Sigmoid colon (tissue), 4 donors: ENCODE measurements at regions not wholly inside any gene's neighbourhood (a gene's known extent, or its start where the extent isn't known, plus 50 kb on each side); places are given as distances from the start of the nearest gene placed in this dataset.

Experiments
- POLR2A ChIP-seq, 2 donors: fragments of 450-650 bp; IDR thresholded peaks; one replicate each; pipeline ENCODE4 v1.6.1; 2016; ENCODE audit warnings: antibody characterized with exemption in 2 of 2, mild to moderate bottlenecking in 2 of 2, moderate library complexity in 2 of 2
- POLR2AphosphoS5 ChIP-seq, 4 donors: sonication (generic); formaldehyde crosslinking; IDR thresholded peaks; one replicate each; pipeline ENCODE4 v1.6.1; 2017; ENCODE audit warnings: antibody characterized with exemption in 4 of 4
- TF ChIP-seq, protein P1 (sequence below), 4 experiments: fragments of 450-650 bp in 3 of 4; fragments of 200-600 bp in 1 of 4; IDR thresholded peaks; one replicate each; pipeline ENCODE4 v1.5.1; 2016 to 2019; ENCODE audit warnings: antibody characterized with exemption in 4 of 4, mild to moderate bottlenecking in 3 of 4, moderate library complexity in 2 of 4

DNA sequence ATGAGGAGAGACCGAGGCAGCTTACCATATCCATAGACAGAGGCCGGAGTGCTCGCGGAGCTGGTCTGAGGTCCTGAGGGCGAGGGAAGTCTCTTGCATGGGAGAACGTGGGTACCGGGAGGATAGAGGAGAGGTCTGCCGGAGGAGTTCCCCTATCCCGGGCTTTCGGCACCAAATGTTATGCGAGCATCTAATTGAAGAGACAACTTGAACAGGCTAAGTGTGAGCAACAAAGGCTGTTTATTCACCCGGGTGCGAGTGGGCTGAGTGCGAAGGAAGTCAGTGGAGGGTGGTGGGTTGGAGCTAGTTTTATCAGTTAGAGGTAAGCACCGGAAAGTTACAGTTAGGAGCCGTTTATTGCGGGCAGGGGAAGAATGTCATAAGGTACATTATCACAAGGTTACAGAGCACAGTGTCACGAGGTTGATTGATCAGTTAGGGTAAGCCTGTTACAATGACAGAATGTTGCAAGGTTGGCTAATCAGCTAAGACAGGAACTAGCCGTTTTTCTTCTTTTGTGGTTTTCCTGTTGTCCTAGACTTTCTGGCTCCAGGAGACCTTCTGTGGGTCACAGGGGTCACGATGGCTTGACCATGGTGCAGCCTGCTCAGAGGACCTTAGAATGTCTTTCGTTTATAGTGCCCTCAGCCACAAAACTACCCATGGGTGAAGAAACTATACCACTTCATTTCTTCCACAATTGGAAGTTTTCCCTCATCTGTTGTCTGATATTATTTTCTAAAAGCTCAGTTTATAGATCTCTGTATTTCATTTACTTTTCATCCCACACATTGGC is 746.0 kb upstream of the ADGRB3 start:
- no peak for TF ChIP-seq POLR2A (IDR thresholded peaks at IDR 0.05)
- TF ChIP-seq, protein P1, sequence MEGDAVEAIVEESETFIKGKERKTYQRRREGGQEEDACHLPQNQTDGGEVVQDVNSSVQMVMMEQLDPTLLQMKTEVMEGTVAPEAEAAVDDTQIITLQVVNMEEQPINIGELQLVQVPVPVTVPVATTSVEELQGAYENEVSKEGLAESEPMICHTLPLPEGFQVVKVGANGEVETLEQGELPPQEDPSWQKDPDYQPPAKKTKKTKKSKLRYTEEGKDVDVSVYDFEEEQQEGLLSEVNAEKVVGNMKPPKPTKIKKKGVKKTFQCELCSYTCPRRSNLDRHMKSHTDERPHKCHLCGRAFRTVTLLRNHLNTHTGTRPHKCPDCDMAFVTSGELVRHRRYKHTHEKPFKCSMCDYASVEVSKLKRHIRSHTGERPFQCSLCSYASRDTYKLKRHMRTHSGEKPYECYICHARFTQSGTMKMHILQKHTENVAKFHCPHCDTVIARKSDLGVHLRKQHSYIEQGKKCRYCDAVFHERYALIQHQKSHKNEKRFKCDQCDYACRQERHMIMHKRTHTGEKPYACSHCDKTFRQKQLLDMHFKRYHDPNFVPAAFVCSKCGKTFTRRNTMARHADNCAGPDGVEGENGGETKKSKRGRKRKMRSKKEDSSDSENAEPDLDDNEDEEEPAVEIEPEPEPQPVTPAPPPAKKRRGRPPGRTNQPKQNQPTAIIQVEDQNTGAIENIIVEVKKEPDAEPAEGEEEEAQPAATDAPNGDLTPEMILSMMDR (IDR thresholded peaks at IDR 0.05): no peak
- TF ChIP-seq POLR2AphosphoS5 (IDR thresholded peaks at IDR 0.05): no peak
